ENCODE measurements at regions not wholly inside any gene's neighbourhood (a gene's known extent, or its start where the extent isn't known, plus 50 kb on each side); places are given as distances from the start of the nearest gene placed in this dataset.
"Not testable (repeated sequence)": the region's sequence is repeated elsewhere in the genome, so short reads cannot be mapped to it uniquely, and the experiment has no call there.

GRCh38 chr3:82587174-82587573, 825.7 kb upstream of the GBE1 start:
- no peak for FAIRE-seq
- no peak for DNase-seq (ENCODE audit: insufficient read length, low spot score)
- no peak for TF ChIP-seq POU2F2 (IDR thresholded peaks at IDR 0.05; ENCODE audit: low read depth, low read length)
- TF ChIP-seq POLR2A (IDR thresholded peaks at IDR 0.05; ENCODE audit: low read depth, low read length): no peak
- no peak for TF ChIP-seq POLR2AphosphoS5 (IDR thresholded peaks at IDR 0.05; ENCODE audit: low read depth, low read length)
- TF ChIP-seq PAX5 (IDR thresholded peaks at IDR 0.05; ENCODE audit: insufficient read depth, low read length, severe bottlenecking): no peak
- no peak for TF ChIP-seq SPI1 (IDR thresholded peaks at IDR 0.05; ENCODE audit: low read depth, low read length)
- TF ChIP-seq TAF1 (IDR thresholded peaks at IDR 0.05; ENCODE audit: low read depth, low read length): no peak

GRCh38 chr3:82586414-82586813, 825.0 kb upstream of the GBE1 start:
- TF ChIP-seq POLR2AphosphoS5 (IDR thresholded peaks at IDR 0.05; ENCODE audit: low read depth, low read length) (no peak), SPI1 (IDR thresholded peaks at IDR 0.05; ENCODE audit: low read depth, low read length) (no peak), POU2F2 (IDR thresholded peaks at IDR 0.05; ENCODE audit: low read depth, low read length) (no peak), PAX5 (IDR thresholded peaks at IDR 0.05; ENCODE audit: insufficient read depth, low read length, severe bottlenecking) (no peak), TAF1 (IDR thresholded peaks at IDR 0.05; ENCODE audit: low read depth, low read length) (no peak)
- no peak for FAIRE-seq
- no peak for DNase-seq (ENCODE audit: insufficient read length, low spot score)

- not testable (repeated sequence) for DNase-seq (ENCODE audit: insufficient read length, low spot score); FAIRE-seq
These were observed 824.6 kb upstream of the GBE1 start for GRCh38 chr3:82586002-82586401.

GRCh38 chr3:82585591-82585990, 824.1 kb upstream of the GBE1 start:
- not testable (repeated sequence) for FAIRE-seq; DNase-seq (ENCODE audit: insufficient read length, low spot score)

GRCh38 chr3:82584861-82585260, 823.4 kb upstream of the GBE1 start:
- FAIRE-seq; DNase-seq (ENCODE audit: insufficient read length, low spot score): not testable (repeated sequence)

- not testable (repeated sequence) for FAIRE-seq; DNase-seq (ENCODE audit: insufficient read length, low spot score)
These were observed 823.0 kb upstream of the GBE1 start for GRCh38 chr3:82584415-82584814.

GRCh38 chr3:82581350-82581749, 819.9 kb upstream of the GBE1 start:
- no peak for TF ChIP-seq SPI1 (IDR thresholded peaks at IDR 0.05; ENCODE audit: low read depth, low read length)
- no peak for TF ChIP-seq POLR2A (IDR thresholded peaks at IDR 0.05; ENCODE audit: low read depth, low read length)
- TF ChIP-seq TAF1 (IDR thresholded peaks at IDR 0.05; ENCODE audit: low read depth, low read length): no peak
- no peak for TF ChIP-seq PAX5 (IDR thresholded peaks at IDR 0.05; ENCODE audit: insufficient read depth, low read length, severe bottlenecking)
- no peak for TF ChIP-seq POLR2AphosphoS5 (IDR thresholded peaks at IDR 0.05; ENCODE audit: low read depth, low read length)
- TF ChIP-seq POU2F2 (IDR thresholded peaks at IDR 0.05; ENCODE audit: low read depth, low read length): no peak
- FAIRE-seq (no peak), DNase-seq (ENCODE audit: insufficient read length, low spot score) (no peak)

GRCh38 chr3:82572721-82573120, 811.3 kb upstream of the GBE1 start:
- DNase-seq (ENCODE audit: insufficient read length, low spot score): no peak
- TF ChIP-seq POLR2A (IDR thresholded peaks at IDR 0.05; ENCODE audit: low read depth, low read length) (no peak), POLR2AphosphoS5 (IDR thresholded peaks at IDR 0.05; ENCODE audit: low read depth, low read length) (no peak), PAX5 (IDR thresholded peaks at IDR 0.05; ENCODE audit: insufficient read depth, low read length, severe bottlenecking) (no peak), SPI1 (IDR thresholded peaks at IDR 0.05; ENCODE audit: low read depth, low read length) (no peak), POU2F2 (IDR thresholded peaks at IDR 0.05; ENCODE audit: low read depth, low read length) (no peak), TAF1 (IDR thresholded peaks at IDR 0.05; ENCODE audit: low read depth, low read length) (no peak)
- FAIRE-seq: no peak

GRCh38 chr3:82568776-82569338, 807.4 kb upstream of the GBE1 start:
- DNase-seq (ENCODE audit: insufficient read length, low spot score) (no peak), FAIRE-seq (no peak)
- no peak for TF ChIP-seq SPI1 (IDR thresholded peaks at IDR 0.05; ENCODE audit: low read depth, low read length)

GRCh38 chr3:82567029-82567600, 805.7 kb upstream of the GBE1 start:
- TF ChIP-seq POU2F2 (IDR thresholded peaks at IDR 0.05; ENCODE audit: low read depth, low read length): no peak
- TF ChIP-seq TAF1 (IDR thresholded peaks at IDR 0.05; ENCODE audit: low read depth, low read length): no peak
- no peak for TF ChIP-seq POLR2A (IDR thresholded peaks at IDR 0.05; ENCODE audit: low read depth, low read length)
- no peak for TF ChIP-seq PAX5 (IDR thresholded peaks at IDR 0.05; ENCODE audit: insufficient read depth, low read length, severe bottlenecking)
- TF ChIP-seq POLR2AphosphoS5 (IDR thresholded peaks at IDR 0.05; ENCODE audit: low read depth, low read length): no peak
- TF ChIP-seq SPI1 (IDR thresholded peaks at IDR 0.05; ENCODE audit: low read depth, low read length): no peak
- FAIRE-seq: no peak
- DNase-seq (ENCODE audit: insufficient read length, low spot score): no peak

GRCh38 chr3:82562896-82563295, 801.5 kb upstream of the GBE1 start:
- DNase-seq (ENCODE audit: insufficient read length, low spot score) (no peak), FAIRE-seq (no peak)
- TF ChIP-seq TAF1 (IDR thresholded peaks at IDR 0.05; ENCODE audit: low read depth, low read length) (no peak), PAX5 (IDR thresholded peaks at IDR 0.05; ENCODE audit: insufficient read depth, low read length, severe bottlenecking) (no peak), POU2F2 (IDR thresholded peaks at IDR 0.05; ENCODE audit: low read depth, low read length) (no peak), POLR2A (IDR thresholded peaks at IDR 0.05; ENCODE audit: low read depth, low read length) (no peak), SPI1 (IDR thresholded peaks at IDR 0.05; ENCODE audit: low read depth, low read length) (no peak), POLR2AphosphoS5 (IDR thresholded peaks at IDR 0.05; ENCODE audit: low read depth, low read length) (no peak)

All from GM12891 (cell line).